GM23338 (cell line): ENCODE measurements at regions not wholly inside any gene's neighbourhood (a gene's known extent, or its start where the extent isn't known, plus 50 kb on each side); places are given as distances from the start of the nearest gene placed in this dataset.

Source experiments
- ATAC-seq: fragments of 200-7000 bp; cut with Tn5 transposase; 3 replicates; pipeline ENCODE4 v1.9.1; 2020
- DNase-seq: peaks from one replicate; pipeline ENCODE4 v3.0.0-alpha.2; 2015; ENCODE audit warnings: low spot score
- H2AFZ ChIP-seq: fragments of 200-600 bp; sonication (generic); 2 replicates; pipeline ENCODE4 v1.8.0; 2016; ENCODE audit warnings: antibody characterized with exemption, mild to moderate bottlenecking, moderate library complexity
- H3F3A ChIP-seq: fragments of 200-600 bp; sonication (generic); replicated peaks from 2 replicates; pipeline ENCODE4 v1.8.0; 2017; ENCODE audit warnings: antibody characterized with exemption, mixed run types, low read depth
- H3K27ac ChIP-seq: fragments of 200-600 bp; sonication (generic); 2 replicates; pipeline ENCODE4 v1.6.1; 2016; ENCODE audit warnings: low read depth
- H3K27me3 ChIP-seq: fragments of 200-600 bp; sonication (generic); 2 replicates; pipeline ENCODE4 v1.8.0; 2016; ENCODE audit warnings: mild to moderate bottlenecking, mixed run types, moderate library complexity; ENCODE audit not compliant: insufficient read depth
- H3K36me3 ChIP-seq: fragments of 200-600 bp; sonication (generic); 2 replicates; pipeline ENCODE4 v1.8.0; 2016; ENCODE audit warnings: mild to moderate bottlenecking; ENCODE audit not compliant: insufficient read depth
- H3K4me1 ChIP-seq: fragments of 200-600 bp; sonication (generic); 2 replicates; pipeline ENCODE4 v1.8.0; 2016; ENCODE audit warnings: mild to moderate bottlenecking, moderate library complexity; ENCODE audit not compliant: insufficient read depth
- H3K4me2 ChIP-seq: fragments of 200-600 bp; sonication (generic); 2 replicates; pipeline ENCODE4 v1.7.1; 2017; ENCODE audit warnings: mixed run types
- H3K4me3 ChIP-seq: fragments of 200-600 bp; sonication (generic); 2 replicates; pipeline ENCODE4 v1.6.1; 2016; ENCODE audit warnings: mixed run types
- H3K79me2 ChIP-seq: fragments of 200-600 bp; sonication (generic); replicated peaks from 2 replicates; pipeline ENCODE4 v1.8.0; 2017; ENCODE audit warnings: mild to moderate bottlenecking; ENCODE audit not compliant: insufficient read depth
- H3K9me2 ChIP-seq: fragments of 200-600 bp; sonication (generic); 2 replicates; pipeline ENCODE4 v1.8.0; 2017; ENCODE audit not compliant: insufficient read depth
- H4K20me1 ChIP-seq: fragments of 200-600 bp; sonication (generic); replicated peaks from 2 replicates; pipeline ENCODE4 v1.8.0; 2017; ENCODE audit warnings: mild to moderate bottlenecking; ENCODE audit not compliant: insufficient read depth
- H3K27ac Mint-ChIP-seq: 2 replicates; pipeline ENCODE4 v1.8.0; 2020; ENCODE audit warnings: inconsistent platforms, mild to moderate bottlenecking, moderate library complexity, mixed read lengths
- H3K27me3 Mint-ChIP-seq: 3 replicates; pipeline ENCODE4 v1.8.0; 2022; ENCODE audit warnings: low read depth, mild to moderate bottlenecking, moderate library complexity, mixed read lengths, inconsistent platforms; ENCODE audit not compliant: insufficient read depth, poor library complexity
- H3K36me3 Mint-ChIP-seq: 3 replicates; pipeline ENCODE4 v1.8.0; 2021; ENCODE audit warnings: low read depth, mild to moderate bottlenecking, inconsistent platforms, moderate library complexity, mixed read lengths
- H3K4me1 Mint-ChIP-seq: 3 replicates; pipeline ENCODE4 v1.8.0; 2020; ENCODE audit warnings: mild to moderate bottlenecking, inconsistent platforms, mixed read lengths
- H3K4me3 Mint-ChIP-seq: 3 replicates; pipeline ENCODE4 v1.8.0; 2021; ENCODE audit warnings: moderate library complexity, mild to moderate bottlenecking, inconsistent platforms, mixed read lengths
- H3K9me3 Mint-ChIP-seq: 3 replicates; pipeline ENCODE4 v1.8.0; 2020; ENCODE audit warnings: moderate library complexity, mild to moderate bottlenecking, inconsistent platforms, mixed read lengths
- CREB1 ChIP-seq: fragments of 250-450 bp; sonication (Bioruptor Pico); IDR thresholded peaks from 2 replicates; pipeline ENCODE4 v1.5.0; 2020; ENCODE audit warnings: low read depth, mild to moderate bottlenecking, moderate library complexity
- CTCF ChIP-seq, 2 experiments: fragments of 200-600 bp in 1 of 2; sonication (generic) in 1 of 2; conservative IDR thresholded peaks; 2 replicates each; pipeline versions ENCODE4 v1.5.1 to v1.6.1; 2016 to 2017; ENCODE audit warnings: antibody characterized with exemption in 2 of 2, low read depth in 2 of 2, mild to moderate bottlenecking in 2 of 2, moderate library complexity in 1 of 2
- ETS1 ChIP-seq: IDR thresholded peaks from 2 replicates; pipeline ENCODE4 v1.6.1; 2016; ENCODE audit warnings: antibody characterized with exemption
- EZH2 ChIP-seq: fragments of 200-600 bp; sonication (generic); IDR thresholded peaks from one replicate; pipeline ENCODE4 v1.8.0; 2017; ENCODE audit warnings: antibody characterized with exemption, mild to moderate bottlenecking, low read depth; ENCODE audit not compliant: unreplicated experiment
- NANOG ChIP-seq: IDR thresholded peaks from 2 replicates; pipeline ENCODE4 v1.6.1; 2016; ENCODE audit warnings: antibody characterized with exemption, borderline replicate concordance
- POLR2AphosphoS5 ChIP-seq: IDR thresholded peaks from 2 replicates; pipeline ENCODE4 v1.6.1; 2016; ENCODE audit warnings: antibody characterized with exemption, low read depth
- REST ChIP-seq: IDR thresholded peaks from one replicate; pipeline ENCODE4 v1.6.1; 2018; ENCODE audit warnings: antibody characterized with exemption; ENCODE audit not compliant: unreplicated experiment
- STAT1 ChIP-seq: IDR thresholded peaks from one replicate; pipeline ENCODE4 v1.6.1; 2016; ENCODE audit warnings: antibody characterized with exemption; ENCODE audit not compliant: unreplicated experiment
- ZNF462 ChIP-seq: fragments of 250-450 bp; sonication (Bioruptor Pico); IDR thresholded peaks from 2 replicates; pipeline ENCODE4 v1.5.0; 2020; ENCODE audit warnings: mild to moderate bottlenecking, moderate library complexity

GRCh38 chr4:32879913-32880312 is 2159.7 kb downstream of the PCDH7 start:
- Histone ChIP-seq H3K4me2 (no peak overlapping the region), H3K36me3 (no peaks in the 10 kb centered on the region), H3K27me3 (no peaks in the 10 kb centered on the region), H2AFZ (no peak overlapping the region), H3K9me2 (no peaks in the 10 kb centered on the region), H3K79me2 (no peaks in the 10 kb centered on the region), H3K4me1 (no peaks in the 10 kb centered on the region), H4K20me1 (no peaks in the 10 kb centered on the region), H3K27ac (no peak overlapping the region), H3K4me3 (no peak overlapping the region), H3F3A (no peaks in the 10 kb centered on the region)
- H3K36me3 Mint-ChIP-seq: no peaks in the 10 kb centered on the region
- H3K27ac Mint-ChIP-seq: no peak overlapping the region
- DNase-seq (no peak), ATAC-seq (no peak)
- TF ChIP-seq EZH2 (no peak), ETS1 (no peak), POLR2AphosphoS5 (no peak), REST (no peak), CTCF (conservative IDR thresholded peaks at IDR 0.05; ENCODE audit: low read depth in 2 of 2) (no peak), STAT1 (no peak), NANOG (no peak), CREB1 (CRISPR knock-in tag) (no peak)
- no peaks in the 10 kb centered on the region for H3K9me3 Mint-ChIP-seq
- H3K4me3 Mint-ChIP-seq: no peak overlapping the region
- H3K4me1 Mint-ChIP-seq: no peaks in the 10 kb centered on the region
- peaks cover 2% of the 10 kb centered on the region for H3K27me3 Mint-ChIP-seq

GRCh38 chr4:32884198-32884597 is 2164.0 kb downstream of the PCDH7 start:
- Histone ChIP-seq H3K9me2 (no peaks in the 10 kb centered on the region), H3K4me1 (no peaks in the 10 kb centered on the region), H2AFZ (no peak overlapping the region), H3K4me2 (no peak overlapping the region), H3K27me3 (no peaks in the 10 kb centered on the region), H3K79me2 (no peaks in the 10 kb centered on the region), H3K36me3 (no peaks in the 10 kb centered on the region), H3K4me3 (no peak overlapping the region), H3F3A (no peaks in the 10 kb centered on the region), H4K20me1 (no peaks in the 10 kb centered on the region), H3K27ac (no peak overlapping the region)
- DNase-seq (no peak), ATAC-seq (no peak)
- no peak overlapping the region for H3K27ac Mint-ChIP-seq
- H3K4me3 Mint-ChIP-seq: no peak overlapping the region
- H3K27me3 Mint-ChIP-seq: no peaks in the 10 kb centered on the region
- H3K9me3 Mint-ChIP-seq: no peaks in the 10 kb centered on the region
- H3K4me1 Mint-ChIP-seq: no peaks in the 10 kb centered on the region
- no peaks in the 10 kb centered on the region for H3K36me3 Mint-ChIP-seq
- no peak for TF ChIP-seq ZNF462 (CRISPR knock-in tag)
